ENCODE measurements at regions not wholly inside any gene's neighbourhood (a gene's known extent, or its start where the extent isn't known, plus 50 kb on each side); places are given as distances from the start of the nearest gene placed in this dataset.

- Histone ChIP-seq H3K4me1 (peaks cover 0 to 6% (median 0%) of the 10 kb centered on the region in 4 donors), H3K9me3 (no peaks in the 10 kb centered on the region), H3K27me3 (no peaks in the 10 kb centered on the region), H3K36me3 (no peaks in the 10 kb centered on the region), H3K27ac (no peak overlapping the region), H3K4me3 (no peak overlapping the region)
- DNase-seq, result no peak
- TF ChIP-seq POLR2A (IDR thresholded peaks at IDR 0.05), result no peak
- no peak for TF ChIP-seq EP300 (IDR thresholded peaks at IDR 0.05)
- TF ChIP-seq POLR2AphosphoS5 (IDR thresholded peaks at IDR 0.05), result no peak
- TF ChIP-seq CTCF (IDR thresholded peaks at IDR 0.05), result no peak
- 82 to 85% methylated on average over 4 of the region's 4 CpGs for WGBS, 2 donors
- intact Hi-C loops (cut with DNase I), result no loop called here
These were observed 484.7 kb downstream of the DACH1 start for GRCh38 chr13:71382285-71382684.

GRCh38 chr13:71380191-71380590, 486.8 kb downstream of the DACH1 start:
- intact Hi-C loops (cut with DNase I), result no loop called here
- WGBS, 2 donors, result 82 to 89% methylated on average over 2 of the region's 2 CpGs
- no peaks in the 10 kb centered on the region for H3K9me3 ChIP-seq
- no peak for TF ChIP-seq POLR2A (IDR thresholded peaks at IDR 0.05)
- no peak for TF ChIP-seq POLR2AphosphoS5 (IDR thresholded peaks at IDR 0.05)
- TF ChIP-seq CTCF (IDR thresholded peaks at IDR 0.05), result no peak
- TF ChIP-seq EP300 (IDR thresholded peaks at IDR 0.05), result no peak
- no peaks in the 10 kb centered on the region for H3K27me3 ChIP-seq
- H3K27ac ChIP-seq, result no peak overlapping the region
- H3K4me1 ChIP-seq, result peaks cover 0 to 6% (median 0%) of the 10 kb centered on the region in 4 donors
- no peak overlapping the region for H3K4me3 ChIP-seq
- H3K36me3 ChIP-seq, result no peaks in the 10 kb centered on the region
- no peak for DNase-seq

- Histone ChIP-seq H3K36me3 (no peaks in the 10 kb centered on the region), H3K27me3 (no peaks in the 10 kb centered on the region), H3K9me3 (no peaks in the 10 kb centered on the region), H3K4me1 (peaks cover 0 to 6% (median 0%) of the 10 kb centered on the region in 4 donors), H3K27ac (peak overlapping the region in 2 of 4 donors; percentile 14 to 43), H3K4me3 (peak overlapping the region in 3 of 4 donors; percentile 17 to 23 (median 19))
- intact Hi-C loops (cut with DNase I), result no loop called here
- WGBS, 2 donors, result 4 to 30% methylated on average over 5 of the region's 5 CpGs
- DNase-seq, result no peak
- TF ChIP-seq POLR2A (IDR thresholded peaks at IDR 0.05), result no peak
- TF ChIP-seq CTCF (IDR thresholded peaks at IDR 0.05), result no peak
- TF ChIP-seq EP300 (IDR thresholded peaks at IDR 0.05), result no peak
- no peak for TF ChIP-seq POLR2AphosphoS5 (IDR thresholded peaks at IDR 0.05)
These were observed 487.8 kb downstream of the DACH1 start for GRCh38 chr13:71378961-71379905.

DNA sequence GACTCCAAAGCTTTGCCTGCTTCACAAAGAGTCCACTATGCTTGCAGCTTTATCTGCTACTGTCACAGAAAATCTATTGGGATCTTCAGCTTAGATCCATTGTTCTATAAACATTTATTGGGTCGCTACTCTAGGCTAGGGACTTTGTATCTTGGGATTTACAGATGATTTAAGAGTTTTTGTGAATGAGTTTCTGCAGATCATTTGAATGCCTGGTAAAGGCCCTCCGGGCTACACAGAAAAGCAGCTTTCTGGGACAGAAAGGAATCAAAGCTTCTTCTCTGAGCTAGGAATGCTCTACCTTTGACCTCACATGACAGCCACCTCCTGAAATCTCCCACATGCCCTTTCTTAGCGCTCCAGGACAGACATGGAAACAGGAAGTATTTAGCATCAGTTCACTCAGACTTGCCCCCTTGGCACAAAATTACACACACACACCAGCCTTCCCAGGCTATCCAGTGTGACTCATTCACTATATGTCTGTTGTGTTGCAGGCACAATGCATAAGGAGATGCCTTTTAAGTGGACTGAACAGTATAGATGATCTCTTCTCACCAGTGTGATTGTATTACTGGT, 492.4 kb downstream of the DACH1 start:
- intact Hi-C loops (cut with DNase I), result no loop called here
- no peak overlapping the region for H3K27ac ChIP-seq
- no peak overlapping the region for H3K4me3 ChIP-seq
- TF ChIP-seq POLR2AphosphoS5 (IDR thresholded peaks at IDR 0.05) (no peak), EP300 (IDR thresholded peaks at IDR 0.05) (no peak)
- H3K9me3 ChIP-seq, result no peaks in the 10 kb centered on the region
- peaks cover 0 to 5% (median 0%) of the 10 kb centered on the region in 4 donors for H3K4me1 ChIP-seq
- H3K36me3 ChIP-seq, result no peaks in the 10 kb centered on the region
- 78 to 86% methylated on average over 3 of the region's 3 CpGs for WGBS, 2 donors
- no peak for DNase-seq
- H3K27me3 ChIP-seq, result no peaks in the 10 kb centered on the region

- Histone ChIP-seq H3K4me3 (no peak overlapping the region), H3K27me3 (no peaks in the 10 kb centered on the region), H3K27ac (no peak overlapping the region), H3K36me3 (no peaks in the 10 kb centered on the region), H3K9me3 (no peaks in the 10 kb centered on the region), H3K4me1 (no peaks in the 10 kb centered on the region)
- intact Hi-C loops (cut with DNase I), result no loop called here
- no peak for DNase-seq
- no peak for TF ChIP-seq POLR2AphosphoS5 (IDR thresholded peaks at IDR 0.05)
- TF ChIP-seq CTCF (IDR thresholded peaks at IDR 0.05), result no peak
- no peak for TF ChIP-seq POLR2A (IDR thresholded peaks at IDR 0.05)
- no peak for TF ChIP-seq EP300 (IDR thresholded peaks at IDR 0.05)
These were observed 498.7 kb downstream of the DACH1 start for GRCh38 chr13:71368336-71368735.

All from sigmoid colon (tissue), 6 donors.